Keratinocyte (primary cell): ENCODE measurements at regions not wholly inside any gene's neighbourhood (a gene's known extent, or its start where the extent isn't known, plus 50 kb on each side); places are given as distances from the start of the nearest gene placed in this dataset.

ENCODE experiments used
- EZH2 ChIP-seq: IDR thresholded peaks from one replicate; pipeline ENCODE4 v1.6.1; 2012; ENCODE audit warnings: inconsistent platforms, mild to moderate bottlenecking, low read length, moderate library complexity
- TF ChIP-seq, protein P1 (sequence below), 3 experiments: IDR thresholded peaks in 1 of 3; conservative IDR thresholded peaks in 1 of 3; optimal IDR thresholded peaks in 1 of 3; 2 replicates in 2 of 3; 3 replicates in 1 of 3; pipeline versions ENCODE3 to v1.5.1; 2011; ENCODE audit warnings: low read length in 3 of 3, mild to moderate bottlenecking in 3 of 3, moderate library complexity in 2 of 3, control low read depth in 1 of 3, inconsistent platforms in 1 of 3; ENCODE audit not compliant: insufficient read depth in 2 of 3; ENCODE audit errors: extremely low read depth in 1 of 3

DNA sequence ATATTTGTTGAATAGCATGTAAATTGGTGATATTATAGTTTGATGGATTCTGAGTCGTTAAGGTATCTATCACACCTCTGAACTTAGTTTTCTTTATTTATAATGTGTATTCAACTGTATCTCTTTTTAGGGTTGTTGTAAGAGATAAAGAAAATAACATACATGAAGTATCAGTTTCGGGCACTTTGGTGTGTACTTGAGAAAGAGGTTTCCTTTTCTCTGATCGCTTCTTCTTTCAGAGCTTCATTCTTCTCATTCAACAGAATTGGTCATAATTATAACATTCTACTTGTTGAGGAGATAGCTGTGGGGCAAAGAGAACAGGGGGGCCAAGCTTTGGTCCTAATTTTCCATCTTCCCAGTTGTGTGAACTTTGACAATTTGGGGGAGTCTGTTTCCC is 508.0 kb downstream of the PLPP3 start:
- TF ChIP-seq, protein P1, sequence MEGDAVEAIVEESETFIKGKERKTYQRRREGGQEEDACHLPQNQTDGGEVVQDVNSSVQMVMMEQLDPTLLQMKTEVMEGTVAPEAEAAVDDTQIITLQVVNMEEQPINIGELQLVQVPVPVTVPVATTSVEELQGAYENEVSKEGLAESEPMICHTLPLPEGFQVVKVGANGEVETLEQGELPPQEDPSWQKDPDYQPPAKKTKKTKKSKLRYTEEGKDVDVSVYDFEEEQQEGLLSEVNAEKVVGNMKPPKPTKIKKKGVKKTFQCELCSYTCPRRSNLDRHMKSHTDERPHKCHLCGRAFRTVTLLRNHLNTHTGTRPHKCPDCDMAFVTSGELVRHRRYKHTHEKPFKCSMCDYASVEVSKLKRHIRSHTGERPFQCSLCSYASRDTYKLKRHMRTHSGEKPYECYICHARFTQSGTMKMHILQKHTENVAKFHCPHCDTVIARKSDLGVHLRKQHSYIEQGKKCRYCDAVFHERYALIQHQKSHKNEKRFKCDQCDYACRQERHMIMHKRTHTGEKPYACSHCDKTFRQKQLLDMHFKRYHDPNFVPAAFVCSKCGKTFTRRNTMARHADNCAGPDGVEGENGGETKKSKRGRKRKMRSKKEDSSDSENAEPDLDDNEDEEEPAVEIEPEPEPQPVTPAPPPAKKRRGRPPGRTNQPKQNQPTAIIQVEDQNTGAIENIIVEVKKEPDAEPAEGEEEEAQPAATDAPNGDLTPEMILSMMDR (optimal IDR thresholded peaks at IDR 0.05 in 1 of 3, IDR thresholded peaks at IDR 0.05 in 1 of 3, conservative IDR thresholded peaks at IDR 0.05 in 1 of 3; ENCODE audit: extremely low read depth in 1 of 3, insufficient read depth in 2 of 3, low read length in 3 of 3) = no peak
- no peak for TF ChIP-seq EZH2
